Heart left ventricle (tissue), 13 donors: ENCODE measurements at regions not wholly inside any gene's neighbourhood (a gene's known extent, or its start where the extent isn't known, plus 50 kb on each side); places are given as distances from the start of the nearest gene placed in this dataset.

Experiments
- CTCF ChIP-seq, 12 donors: fragments of 200-600 bp; sonication (generic) in 4 of 12; IDR thresholded peaks; one replicate each; pipeline versions ENCODE4 v1.5.0 to v1.8.0; 2018 to 2022; ENCODE audit warnings: antibody characterized with exemption in 12 of 12, mild to moderate bottlenecking in 5 of 12
- POLR2A ChIP-seq, 2 donors: fragments of 450-650 bp; IDR thresholded peaks; one replicate each; pipeline ENCODE4 v1.6.1; 2017; ENCODE audit warnings: antibody characterized with exemption in 2 of 2, mild to moderate bottlenecking in 2 of 2, moderate library complexity in 2 of 2
- donor health status: ischemic (EF 13 %, LVEDD 7.1; RV severe dilation, severe dysfunction).
- donor health status: DM: no; HTN: yes; CAD: no.
- donor health status: DM: no; HTN: no; CAD: no.
- donor health status: ischemic (EF 25% LVEDD 6.9; RV normal size, moderate dysfunction).
- donor health status: ischemic (EF 25% LVEDD 5.7; RV mildly dilated, moderate dysfunction).
- donor health status: ischemic (EF 35%, LVEDD 5.7; RV mildly dilated, moderate dysfunction).
- donor health status: nonischemic (EF 11% LVEDD 7.7; RV severe dilation, severe dysfunction).
- donor health status: DM: yes; HTN: yes; CAD: no.
- donor health status: PGD.
- donor health status: ischemic (EF 29% LVEDD 5.4; RV normal size, mild dysfunction).
- donor health status: nonischemic (EF 23%, LVEDD 6.1; RV moderate dilation, normal function).

GRCh38 chr12:123035841-123036240, 55.4 kb downstream of the ARL6IP4 start:
- TF ChIP-seq POLR2A (IDR thresholded peaks at IDR 0.05), result no peak
- TF ChIP-seq CTCF (IDR thresholded peaks at IDR 0.05), result no peak
